Loucy (cell line): ENCODE measurements at regions not wholly inside any gene's neighbourhood (a gene's known extent, or its start where the extent isn't known, plus 50 kb on each side); places are given as distances from the start of the nearest gene placed in this dataset.

Source experiments
- H2AFZ ChIP-seq: fragments of 200-600 bp; sonication (generic); 2 replicates; pipeline ENCODE4 v1.6.0; 2016; ENCODE audit warnings: antibody characterized with exemption, mild to moderate bottlenecking, low read length, moderate library complexity
- H3F3A ChIP-seq: fragments of 200-600 bp; 2 replicates; pipeline ENCODE4 v1.6.0; 2016; ENCODE audit warnings: antibody characterized with exemption, low read depth, mild to moderate bottlenecking
- H3K27me3 ChIP-seq: fragments of 200-600 bp; sonication (generic); 2 replicates; pipeline ENCODE4 v1.6.1; 2014; ENCODE audit warnings: low read length, mild to moderate bottlenecking; ENCODE audit not compliant: insufficient read depth, poor library complexity, severe bottlenecking
- H3K36me3 ChIP-seq: fragments of 200-600 bp; sonication (generic); 2 replicates; pipeline ENCODE4 v1.6.1; 2016; ENCODE audit warnings: low read length; ENCODE audit not compliant: insufficient read depth
- H3K4me1 ChIP-seq: fragments of 200-600 bp; sonication (generic); 2 replicates; pipeline ENCODE4 v1.5.1; 2014; ENCODE audit warnings: low read length, mild to moderate bottlenecking; ENCODE audit not compliant: insufficient read depth, poor library complexity, severe bottlenecking
- H3K4me2 ChIP-seq: fragments of 200-600 bp; sonication (generic); 2 replicates; pipeline ENCODE4 v1.6.0; 2014; ENCODE audit warnings: antibody characterized with exemption, low read length, low read depth, mild to moderate bottlenecking; ENCODE audit not compliant: poor library complexity, severe bottlenecking
- H3K4me3 ChIP-seq: fragments of 200-600 bp; sonication (generic); 2 replicates; pipeline ENCODE4 v1.5.1; 2014; ENCODE audit warnings: low read length, mild to moderate bottlenecking, mixed read lengths; ENCODE audit not compliant: poor library complexity, severe bottlenecking
- H3K79me2 ChIP-seq: fragments of 200-600 bp; sonication (generic); 2 replicates; pipeline ENCODE4 v1.6.1; 2014; ENCODE audit warnings: low read length; ENCODE audit not compliant: insufficient read depth
- H3K9ac ChIP-seq: fragments of 200-600 bp; sonication (generic); 2 replicates; pipeline ENCODE4 v1.6.0; 2014; ENCODE audit warnings: mild to moderate bottlenecking, low read depth, low read length, moderate library complexity; ENCODE audit not compliant: poor library complexity, severe bottlenecking
- H3K9me2 ChIP-seq: fragments of 200-600 bp; sonication (generic); replicated peaks from 2 replicates; pipeline ENCODE4 v1.6.1; 2016; ENCODE audit warnings: low read depth, low read length, mixed read lengths
- H3K9me3 ChIP-seq: fragments of 200-600 bp; sonication (generic); 2 replicates; pipeline ENCODE4 v1.6.1; 2014; ENCODE audit warnings: mild to moderate bottlenecking, antibody characterized with exemption, low read length, low read depth; ENCODE audit not compliant: insufficient read depth
- H4K20me1 ChIP-seq: fragments of 200-600 bp; sonication (generic); 2 replicates; pipeline ENCODE4 v1.6.0; 2014; ENCODE audit warnings: antibody characterized with exemption, low read length, mild to moderate bottlenecking; ENCODE audit not compliant: insufficient read depth, poor library complexity, severe bottlenecking
- EZH2phosphoT487 ChIP-seq: fragments of 200-600 bp; IDR thresholded peaks from 2 replicates; pipeline ENCODE4 v1.6.1; 2018; ENCODE audit warnings: antibody characterized with exemption, mild to moderate bottlenecking, moderate library complexity, borderline replicate concordance
- TF ChIP-seq, protein P1 (sequence below): fragments of 200-600 bp; sonication (generic); conservative IDR thresholded peaks from 2 replicates; pipeline ENCODE4 v1.5.1; 2014; ENCODE audit warnings: mild to moderate bottlenecking, antibody characterized with exemption, low read length

DNA sequence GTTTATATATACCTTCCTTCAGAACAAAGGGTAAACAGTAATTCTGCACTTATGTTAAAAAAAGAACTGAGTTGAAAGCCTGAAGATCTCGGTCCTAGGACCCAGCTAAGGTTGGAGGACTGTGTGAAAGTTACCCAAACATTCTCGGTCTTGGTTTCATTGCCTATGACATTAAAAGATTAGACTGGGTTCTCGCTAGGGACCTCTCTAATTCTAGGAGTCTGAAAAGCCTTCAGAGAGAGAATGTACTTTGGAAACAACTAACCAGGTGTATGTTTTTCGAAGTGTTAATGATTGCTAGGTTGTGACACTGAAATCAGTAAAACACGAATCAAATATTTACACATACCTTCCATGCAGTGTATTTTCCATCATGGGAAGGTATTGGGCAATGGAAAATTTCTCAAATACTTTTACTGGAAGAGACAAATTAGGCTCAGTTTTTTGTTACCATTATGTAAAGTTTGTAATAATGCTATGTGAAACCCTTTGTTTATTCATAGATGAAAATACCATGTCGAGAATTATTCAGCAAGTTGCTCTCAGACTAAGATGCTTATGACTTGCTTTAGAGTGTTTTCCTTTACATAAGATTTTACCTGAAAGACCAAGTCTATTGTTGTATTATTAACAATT, 113.7 kb upstream of the LOC128125822 start:
- Histone ChIP-seq H3K79me2 (no peaks in the 10 kb centered on the region), H3K4me1 (no peaks in the 10 kb centered on the region), H2AFZ (no peak overlapping the region), H3K27me3 (no peaks in the 10 kb centered on the region), H3K9me3 (no peaks in the 10 kb centered on the region; the same call in 1 of the 2 replicates), H3F3A (no peaks in the 10 kb centered on the region), H3K4me2 (no peak overlapping the region), H3K9me2 (no peaks in the 10 kb centered on the region), H3K36me3 (no peaks in the 10 kb centered on the region), H3K4me3 (no peak overlapping the region), H3K9ac (no peak overlapping the region), H4K20me1 (no peaks in the 10 kb centered on the region)
- no peak for TF ChIP-seq EZH2phosphoT487
- TF ChIP-seq, protein P1, sequence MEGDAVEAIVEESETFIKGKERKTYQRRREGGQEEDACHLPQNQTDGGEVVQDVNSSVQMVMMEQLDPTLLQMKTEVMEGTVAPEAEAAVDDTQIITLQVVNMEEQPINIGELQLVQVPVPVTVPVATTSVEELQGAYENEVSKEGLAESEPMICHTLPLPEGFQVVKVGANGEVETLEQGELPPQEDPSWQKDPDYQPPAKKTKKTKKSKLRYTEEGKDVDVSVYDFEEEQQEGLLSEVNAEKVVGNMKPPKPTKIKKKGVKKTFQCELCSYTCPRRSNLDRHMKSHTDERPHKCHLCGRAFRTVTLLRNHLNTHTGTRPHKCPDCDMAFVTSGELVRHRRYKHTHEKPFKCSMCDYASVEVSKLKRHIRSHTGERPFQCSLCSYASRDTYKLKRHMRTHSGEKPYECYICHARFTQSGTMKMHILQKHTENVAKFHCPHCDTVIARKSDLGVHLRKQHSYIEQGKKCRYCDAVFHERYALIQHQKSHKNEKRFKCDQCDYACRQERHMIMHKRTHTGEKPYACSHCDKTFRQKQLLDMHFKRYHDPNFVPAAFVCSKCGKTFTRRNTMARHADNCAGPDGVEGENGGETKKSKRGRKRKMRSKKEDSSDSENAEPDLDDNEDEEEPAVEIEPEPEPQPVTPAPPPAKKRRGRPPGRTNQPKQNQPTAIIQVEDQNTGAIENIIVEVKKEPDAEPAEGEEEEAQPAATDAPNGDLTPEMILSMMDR: no peak

DNA sequence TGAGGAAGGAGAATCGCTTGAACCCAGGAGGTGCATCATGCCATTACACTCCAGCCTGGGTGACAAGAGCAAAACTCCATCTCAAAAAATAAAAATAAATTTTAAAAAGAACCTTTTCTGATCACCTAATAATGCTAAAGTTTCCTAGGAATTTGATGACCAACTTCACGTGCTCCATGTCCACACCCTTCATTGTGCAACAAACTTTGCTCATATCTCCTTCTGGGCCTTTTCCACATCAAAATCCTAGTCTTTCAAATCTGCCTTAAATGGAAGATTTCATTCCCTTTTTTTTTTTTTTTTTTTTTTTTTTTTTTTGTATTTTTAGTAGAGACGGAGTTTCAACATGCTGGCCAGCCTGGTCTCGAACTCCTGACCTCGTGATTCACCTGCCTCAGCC, 112.5 kb upstream of the LOC128125822 start:
- no peak for TF ChIP-seq EZH2phosphoT487
- TF ChIP-seq, protein P1: no peak
- Histone ChIP-seq H4K20me1 (no peaks in the 10 kb centered on the region), H3K27me3 (no peaks in the 10 kb centered on the region), H3K9me3 (no peaks in the 10 kb centered on the region; the same call in 1 of the 2 replicates), H3F3A (no peaks in the 10 kb centered on the region), H3K36me3 (no peaks in the 10 kb centered on the region), H3K9ac (no peak overlapping the region), H3K4me2 (no peak overlapping the region), H2AFZ (no peak overlapping the region), H3K4me3 (no peak overlapping the region), H3K79me2 (no peaks in the 10 kb centered on the region), H3K4me1 (no peaks in the 10 kb centered on the region), H3K9me2 (no peaks in the 10 kb centered on the region)

DNA sequence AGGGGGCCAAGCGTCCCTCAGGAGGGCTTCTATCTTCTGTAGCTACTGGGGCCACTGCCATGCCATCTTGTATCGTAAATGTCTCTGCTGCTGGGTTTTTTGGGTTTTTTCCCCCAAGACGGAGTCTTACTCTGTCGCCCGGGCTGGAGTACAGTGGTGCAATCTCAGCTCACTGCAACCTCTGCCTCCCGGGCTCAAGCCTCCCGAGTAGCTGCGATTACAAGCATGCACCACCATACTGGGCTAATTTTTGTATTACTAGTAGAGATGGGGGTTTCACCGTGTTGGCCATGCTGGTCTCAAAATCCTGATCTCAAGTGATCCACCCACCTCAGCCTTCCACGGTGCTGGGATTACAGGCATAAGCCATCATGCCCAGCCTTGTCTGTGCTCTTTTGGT, 111.3 kb upstream of the LOC128125822 start:
- Histone ChIP-seq H4K20me1 (no peaks in the 10 kb centered on the region), H3F3A (no peaks in the 10 kb centered on the region), H3K4me3 (no peak overlapping the region), H3K36me3 (no peaks in the 10 kb centered on the region), H3K27me3 (no peaks in the 10 kb centered on the region), H3K9ac (no peak overlapping the region), H3K79me2 (no peaks in the 10 kb centered on the region), H3K4me1 (no peaks in the 10 kb centered on the region), H3K4me2 (no peak overlapping the region), H3K9me3 (no peaks in the 10 kb centered on the region), H3K9me2 (no peaks in the 10 kb centered on the region), H2AFZ (no peak overlapping the region)
- TF ChIP-seq EZH2phosphoT487: no peak
- TF ChIP-seq, protein P1: no peak
